Hepatocyte (in vitro differentiated cells): ENCODE measurements at regions not wholly inside any gene's neighbourhood (a gene's known extent, or its start where the extent isn't known, plus 50 kb on each side); places are given as distances from the start of the nearest gene placed in this dataset.

Experiments
- EZH2 ChIP-seq: fragments of 200-600 bp; sonication (generic); IDR thresholded peaks from 2 replicates; pipeline ENCODE4 v1.6.1; 2016; ENCODE audit warnings: antibody characterized with exemption, mild to moderate bottlenecking, borderline replicate concordance
- TF ChIP-seq, protein P1 (sequence below): fragments of 200-600 bp; sonication (generic); IDR thresholded peaks from 2 replicates; pipeline ENCODE4 v1.5.1; 2016; ENCODE audit warnings: antibody characterized with exemption, mild to moderate bottlenecking; ENCODE audit not compliant: poor library complexity

DNA sequence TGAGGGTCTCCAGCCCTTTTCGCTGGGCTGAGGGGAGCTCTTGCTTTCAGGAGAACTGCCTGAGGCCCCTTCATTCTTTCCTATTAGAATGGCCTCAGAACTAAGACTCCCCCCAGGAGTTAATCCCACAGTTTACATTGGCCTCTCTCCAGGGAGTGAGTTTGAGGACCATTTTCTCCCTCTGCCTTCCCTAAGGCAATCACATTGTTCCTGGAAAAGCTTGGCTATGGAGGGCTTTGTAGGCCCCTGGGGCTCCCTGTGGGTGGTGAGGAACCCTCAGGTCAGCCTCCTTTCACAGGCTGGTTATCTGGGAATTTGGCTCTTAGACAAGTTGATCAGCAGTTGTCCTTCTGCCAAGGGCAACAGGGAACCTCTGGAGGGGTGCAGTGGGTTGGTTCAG lies 343.7 kb downstream of the RPS24 start:
- TF ChIP-seq, protein P1, sequence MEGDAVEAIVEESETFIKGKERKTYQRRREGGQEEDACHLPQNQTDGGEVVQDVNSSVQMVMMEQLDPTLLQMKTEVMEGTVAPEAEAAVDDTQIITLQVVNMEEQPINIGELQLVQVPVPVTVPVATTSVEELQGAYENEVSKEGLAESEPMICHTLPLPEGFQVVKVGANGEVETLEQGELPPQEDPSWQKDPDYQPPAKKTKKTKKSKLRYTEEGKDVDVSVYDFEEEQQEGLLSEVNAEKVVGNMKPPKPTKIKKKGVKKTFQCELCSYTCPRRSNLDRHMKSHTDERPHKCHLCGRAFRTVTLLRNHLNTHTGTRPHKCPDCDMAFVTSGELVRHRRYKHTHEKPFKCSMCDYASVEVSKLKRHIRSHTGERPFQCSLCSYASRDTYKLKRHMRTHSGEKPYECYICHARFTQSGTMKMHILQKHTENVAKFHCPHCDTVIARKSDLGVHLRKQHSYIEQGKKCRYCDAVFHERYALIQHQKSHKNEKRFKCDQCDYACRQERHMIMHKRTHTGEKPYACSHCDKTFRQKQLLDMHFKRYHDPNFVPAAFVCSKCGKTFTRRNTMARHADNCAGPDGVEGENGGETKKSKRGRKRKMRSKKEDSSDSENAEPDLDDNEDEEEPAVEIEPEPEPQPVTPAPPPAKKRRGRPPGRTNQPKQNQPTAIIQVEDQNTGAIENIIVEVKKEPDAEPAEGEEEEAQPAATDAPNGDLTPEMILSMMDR, result no peak
- no peak for TF ChIP-seq EZH2
